Lung (tissue), 11 donors: ENCODE measurements at regions not wholly inside any gene's neighbourhood (a gene's known extent, or its start where the extent isn't known, plus 50 kb on each side); places are given as distances from the start of the nearest gene placed in this dataset.

Source experiments
- ATAC-seq: fragments of 200-7000 bp; cut with Tn5 transposase; one replicate; pipeline ENCODE4 v1.9.1; 2020; ENCODE audit warnings: moderate number of reproducible peaks; ENCODE audit not compliant: insufficient read depth, low FRiP score
- DNase-seq, 3 donors: peaks; one replicate each; pipeline ENCODE4 v3.0.0-alpha.2; 2013 to 2017
- H3K27ac ChIP-seq, 2 donors: one replicate each; pipeline ENCODE4 v1.5.1; 2013; ENCODE audit warnings: mild to moderate bottlenecking in 2 of 2, moderate library complexity in 2 of 2, control low read depth in 1 of 2, inconsistent platforms in 1 of 2, low read depth in 1 of 2, low read length in 1 of 2
- H3K27me3 ChIP-seq, 3 donors: one replicate each; pipeline ENCODE4 v1.5.1; 2013; ENCODE audit warnings: low read length in 2 of 3; ENCODE audit not compliant: control insufficient read depth in 3 of 3, insufficient read depth in 3 of 3
- H3K36me3 ChIP-seq, 4 donors: one replicate each; pipeline ENCODE4 v1.5.1; 2013; ENCODE audit warnings: low read length in 4 of 4, mild to moderate bottlenecking in 1 of 4, moderate library complexity in 1 of 4; ENCODE audit not compliant: control insufficient read depth in 4 of 4, insufficient read depth in 4 of 4
- H3K4me1 ChIP-seq, 5 donors: one replicate each; pipeline ENCODE4 v1.5.1; 2013; ENCODE audit warnings: low read length in 5 of 5, mild to moderate bottlenecking in 2 of 5, moderate library complexity in 1 of 5; ENCODE audit not compliant: control insufficient read depth in 5 of 5, insufficient read depth in 5 of 5
- H3K4me3 ChIP-seq: one replicate; pipeline ENCODE4 v1.5.1; 2013; ENCODE audit warnings: mild to moderate bottlenecking, control low read depth, moderate library complexity
- H3K9ac ChIP-seq, 2 donors: one replicate each; pipeline ENCODE4 v1.5.1; 2013; ENCODE audit warnings: low read length in 2 of 2, control low read depth in 1 of 2; ENCODE audit not compliant: insufficient read depth in 1 of 2
- H3K9me3 ChIP-seq, 4 donors: one replicate each; pipeline ENCODE4 v1.5.1; 2013; ENCODE audit warnings: low read length in 3 of 4, mild to moderate bottlenecking in 1 of 4, moderate library complexity in 1 of 4; ENCODE audit not compliant: control insufficient read depth in 4 of 4, insufficient read depth in 3 of 4
- WGBS, 2 donors: extraction: QIAGEN DNeasy Blood & Tissue Kit; methylation state at CpG; one replicate each; pipeline ENCODE4 v1.1.7; 2013; 5-methylcytosine and 5-hydroxymethylcytosine counted together
- TF ChIP-seq, protein P1 (sequence below): IDR thresholded peaks from 2 replicates; pipeline ENCODE4 v1.5.1; 2012; ENCODE audit warnings: mild to moderate bottlenecking; ENCODE audit errors: control extremely low read depth, extremely low read depth
- donor health status: control.
- donor health status: control.
- donor health status: Bipolar disorder and iron deficiency.
- donor health status: healthy.
- donor health status: DM: yes; HTN: yes; CAD: no.

GRCh38 chr7:106957766-106958165, 86.7 kb upstream of the PRKAR2B start:
- no peak overlapping the region for H3K4me3 ChIP-seq
- H3K27me3 ChIP-seq: no peaks in the 10 kb centered on the region
- no peaks in the 10 kb centered on the region for H3K36me3 ChIP-seq
- no peak for ATAC-seq
- H3K9me3 ChIP-seq: no peaks in the 10 kb centered on the region
- peak in 1 of 3 donors; percentile 14 for DNase-seq
- TF ChIP-seq, protein P1, sequence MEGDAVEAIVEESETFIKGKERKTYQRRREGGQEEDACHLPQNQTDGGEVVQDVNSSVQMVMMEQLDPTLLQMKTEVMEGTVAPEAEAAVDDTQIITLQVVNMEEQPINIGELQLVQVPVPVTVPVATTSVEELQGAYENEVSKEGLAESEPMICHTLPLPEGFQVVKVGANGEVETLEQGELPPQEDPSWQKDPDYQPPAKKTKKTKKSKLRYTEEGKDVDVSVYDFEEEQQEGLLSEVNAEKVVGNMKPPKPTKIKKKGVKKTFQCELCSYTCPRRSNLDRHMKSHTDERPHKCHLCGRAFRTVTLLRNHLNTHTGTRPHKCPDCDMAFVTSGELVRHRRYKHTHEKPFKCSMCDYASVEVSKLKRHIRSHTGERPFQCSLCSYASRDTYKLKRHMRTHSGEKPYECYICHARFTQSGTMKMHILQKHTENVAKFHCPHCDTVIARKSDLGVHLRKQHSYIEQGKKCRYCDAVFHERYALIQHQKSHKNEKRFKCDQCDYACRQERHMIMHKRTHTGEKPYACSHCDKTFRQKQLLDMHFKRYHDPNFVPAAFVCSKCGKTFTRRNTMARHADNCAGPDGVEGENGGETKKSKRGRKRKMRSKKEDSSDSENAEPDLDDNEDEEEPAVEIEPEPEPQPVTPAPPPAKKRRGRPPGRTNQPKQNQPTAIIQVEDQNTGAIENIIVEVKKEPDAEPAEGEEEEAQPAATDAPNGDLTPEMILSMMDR: no peak
- WGBS, 2 donors: 68 to 80% methylated on average over 2 of the region's 2 CpGs
- H3K4me1 ChIP-seq: peaks cover 0 to under 1% (median 0%) of the 10 kb centered on the region in 5 donors
- H3K9ac ChIP-seq: no peak overlapping the region
- no peak overlapping the region for H3K27ac ChIP-seq

GRCh38 chr7:106959753-106960152, 84.8 kb upstream of the PRKAR2B start:
- ATAC-seq: no peak
- no peak for DNase-seq
- TF ChIP-seq, protein P1: no peak
- Histone ChIP-seq H3K27ac (no peak overlapping the region), H3K4me1 (peaks cover 0 to 3% (median 0%) of the 10 kb centered on the region in 5 donors), H3K36me3 (no peaks in the 10 kb centered on the region), H3K9ac (no peak overlapping the region), H3K27me3 (no peaks in the 10 kb centered on the region), H3K4me3 (no peak overlapping the region), H3K9me3 (no peaks in the 10 kb centered on the region)
- 70 to 78% methylated on average over 2 of the region's 2 CpGs for WGBS, 2 donors

GRCh38 chr7:106962751-106963150, 81.8 kb upstream of the PRKAR2B start:
- TF ChIP-seq, protein P1: no peak
- H3K4me1 ChIP-seq: peaks cover 0 to 3% (median 0%) of the 10 kb centered on the region in 5 donors

DNA sequence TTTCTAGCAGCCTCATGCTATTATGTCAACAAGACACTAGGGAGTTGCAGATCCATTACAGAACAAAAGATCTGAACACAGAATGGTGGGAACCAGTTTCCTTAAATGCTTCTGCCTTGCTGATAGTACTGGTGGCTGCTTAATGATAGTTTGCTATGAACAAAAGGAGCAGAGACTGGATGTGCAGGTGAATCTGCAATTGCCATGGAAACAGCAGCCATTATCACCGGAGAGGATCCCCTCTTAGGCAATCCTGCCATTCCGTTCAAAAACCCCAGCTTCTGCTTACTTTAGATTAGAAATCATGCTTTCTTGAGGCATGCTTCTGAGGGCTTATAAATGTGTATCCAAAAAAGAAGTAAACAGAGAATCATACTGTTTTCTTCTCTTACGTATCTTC, 80.0 kb upstream of the PRKAR2B start:
- DNase-seq: no peak
- no peak for ATAC-seq
- peaks cover 0 to 3% (median 0%) of the 10 kb centered on the region in 5 donors for H3K4me1 ChIP-seq
- H3K27ac ChIP-seq: no peak overlapping the region
- H3K9me3 ChIP-seq: no peaks in the 10 kb centered on the region
- 31 to 37% methylated on average over 3 of the region's 3 CpGs for WGBS, 2 donors
- TF ChIP-seq, protein P1: no peak
- no peaks in the 10 kb centered on the region for H3K27me3 ChIP-seq
- H3K36me3 ChIP-seq: no peaks in the 10 kb centered on the region
- no peak overlapping the region for H3K4me3 ChIP-seq
- no peak overlapping the region for H3K9ac ChIP-seq

More at GRCh38 chr7:106962751-106963150, 81.8 kb upstream of the PRKAR2B start:
- H3K27me3 ChIP-seq: no peaks in the 10 kb centered on the region
- 83 to 84% methylated on average over 2 of the region's 2 CpGs for WGBS, 2 donors
- H3K4me3 ChIP-seq: no peak overlapping the region
- no peak overlapping the region for H3K9ac ChIP-seq
- no peaks in the 10 kb centered on the region for H3K9me3 ChIP-seq
- ATAC-seq: no peak
- no peaks in the 10 kb centered on the region for H3K36me3 ChIP-seq
- no peak for DNase-seq
- no peak overlapping the region for H3K27ac ChIP-seq
